Pancreas (tissue), 10 donors: ENCODE measurements at regions not wholly inside any gene's neighbourhood (a gene's known extent, or its start where the extent isn't known, plus 50 kb on each side); places are given as distances from the start of the nearest gene placed in this dataset.
"Not testable (repeated sequence)": the region's sequence is repeated elsewhere in the genome, so short reads cannot be mapped to it uniquely, and the experiment has no call there.

Source experiments
- ATAC-seq, 4 donors: fragments of 200-7000 bp; cut with Tn5 transposase; one replicate each; pipeline versions ENCODE4 v1.8.0 to v1.9.1; 2020; ENCODE audit warnings: mild to moderate bottlenecking in 4 of 4, moderate library complexity in 4 of 4
- DNase-seq, 6 donors: peaks; one replicate each; pipeline ENCODE4 v3.0.0-alpha.2; 2020
- FAIRE-seq: peaks from 2 replicates; lab custom pipeline; 2012; peaks lifted over from hg19 to GRCh38; lab: Jason Lieb, UNC
- H3K27ac ChIP-seq, 4 donors: fragments of 200-600 bp; sonication (generic); 1 replicate in 3 of 4; 2 replicates in 1 of 4; pipeline versions ENCODE4 v1.5.0 to v1.8.0; 2020
- H3K27me3 ChIP-seq, 4 donors: fragments of 200-600 bp; one replicate each; pipeline ENCODE4 v1.8.0; 2021
- H3K36me3 ChIP-seq, 3 donors: fragments of 200-600 bp; sonication (generic) in 1 of 3; one replicate each; pipeline versions ENCODE4 v1.5.0 to v1.8.0; 2020 to 2021
- H3K4me1 ChIP-seq, 3 donors: fragments of 200-600 bp; one replicate each; pipeline ENCODE4 v1.8.0; 2021
- H3K4me3 ChIP-seq, 4 donors: fragments of 200-600 bp; sonication (generic) in 2 of 4; one replicate each; pipeline versions ENCODE4 v1.5.0 to v1.8.0; 2020 to 2021
- H3K9me3 ChIP-seq, 4 donors: fragments of 200-600 bp; one replicate each; pipeline ENCODE4 v1.8.0; 2021
- CTCF ChIP-seq, 4 donors: fragments of 200-600 bp; sonication (generic) in 3 of 4; IDR thresholded peaks; one replicate each; pipeline versions ENCODE4 v1.5.0 to v1.8.0; 2021; ENCODE audit warnings: antibody characterized with exemption in 4 of 4
- WGBS, 2 donors: extraction: QIAGEN DNeasy Blood & Tissue Kit; methylation state at CpG; one replicate each; pipeline ENCODE4 v1.1.7; 2013; 5-methylcytosine and 5-hydroxymethylcytosine counted together
- intact Hi-C, 3 donors: fragments of 100-400 bp; cut with DNase I; formaldehyde crosslinking; loops; one replicate each; pipeline versions ENCODE4 v1.11.1 to v1.14.2; 2022
- donor health status: healthy with polysubstance abuse.
- donor health status: DM: no; HTN: no; CAD: no; lungs with moderate emphysema.
- donor health status: DM: no; HTN: no; CAD: no.
- donor health status: control.
- donor health status: control.
- donor health status: Bipolar disorder and iron deficiency.
- donor health status: DM: yes; HTN: yes; CAD: no.
- donor health status: DM: no; HTN: no; CAD: no.
- donor health status: DM: no; HTN: no; CAD: no.
- donor health status: DM: yes; HTN: yes; CAD: no.

GRCh38 chr4:60721685-60722084, 478.4 kb upstream of the ADGRL3 start:
- intact Hi-C loops: no loop called here
- DNase-seq (no peak), FAIRE-seq (no peak), ATAC-seq (no peak)
- H3K27me3 ChIP-seq: no peaks in the 10 kb centered on the region
- no peaks in the 10 kb centered on the region for H3K36me3 ChIP-seq
- no peaks in the 10 kb centered on the region for H3K9me3 ChIP-seq
- H3K27ac ChIP-seq: no peak overlapping the region
- no peaks in the 10 kb centered on the region for H3K4me1 ChIP-seq
- WGBS, 2 donors: 12 to 14% methylated on average over 1 of the region's 1 CpG
- TF ChIP-seq CTCF (IDR thresholded peaks at IDR 0.05): no peak
- no peak overlapping the region for H3K4me3 ChIP-seq

- Histone ChIP-seq H3K27me3 (no peaks in the 10 kb centered on the region), H3K9me3 (no peaks in the 10 kb centered on the region), H3K36me3 (no peaks in the 10 kb centered on the region), H3K4me1 (no peaks in the 10 kb centered on the region), H3K27ac (no peak overlapping the region), H3K4me3 (no peak overlapping the region)
- ATAC-seq (no peak), DNase-seq (no peak), FAIRE-seq (no peak)
- 55 to 67% methylated on average over 3 of the region's 3 CpGs for WGBS, 2 donors
- intact Hi-C loops: no loop called here
- no peak for TF ChIP-seq CTCF (IDR thresholded peaks at IDR 0.05)
Observed at GRCh38 chr4:60723796-60724195, 476.3 kb upstream of the ADGRL3 start.

GRCh38 chr4:60724623-60725022, 475.5 kb upstream of the ADGRL3 start:
- no peak for FAIRE-seq
- Histone ChIP-seq H3K27me3 (no peaks in the 10 kb centered on the region), H3K4me1 (no peaks in the 10 kb centered on the region), H3K27ac (no peak overlapping the region), H3K4me3 (no peak overlapping the region), H3K9me3 (no peaks in the 10 kb centered on the region), H3K36me3 (no peaks in the 10 kb centered on the region)
- TF ChIP-seq CTCF (IDR thresholded peaks at IDR 0.05): no peak
- ATAC-seq: no peak
- 38 to 64% methylated on average over 3 of the region's 3 CpGs for WGBS, 2 donors
- no peak for DNase-seq
- intact Hi-C loops: no loop called here

- ATAC-seq: no peak
- H3K36me3 ChIP-seq: no peaks in the 10 kb centered on the region
- no peaks in the 10 kb centered on the region for H3K9me3 ChIP-seq
- no peak overlapping the region for H3K27ac ChIP-seq
- intact Hi-C loops: no loop called here
- no peak for DNase-seq
- TF ChIP-seq CTCF (IDR thresholded peaks at IDR 0.05): no peak
- no peak for FAIRE-seq
- no peak overlapping the region for H3K4me3 ChIP-seq
- no peaks in the 10 kb centered on the region for H3K27me3 ChIP-seq
- no peaks in the 10 kb centered on the region for H3K4me1 ChIP-seq
Observed at GRCh38 chr4:60726779-60727178, 473.3 kb upstream of the ADGRL3 start.

GRCh38 chr4:60729194-60729593, 470.9 kb upstream of the ADGRL3 start:
- no peak for DNase-seq
- Histone ChIP-seq H3K4me3 (no peak overlapping the region), H3K27me3 (no peaks in the 10 kb centered on the region), H3K36me3 (no peaks in the 10 kb centered on the region), H3K9me3 (no peaks in the 10 kb centered on the region), H3K27ac (no peak overlapping the region), H3K4me1 (no peaks in the 10 kb centered on the region)
- TF ChIP-seq CTCF (IDR thresholded peaks at IDR 0.05): no peak
- ATAC-seq: no peak
- intact Hi-C loops: no loop called here
- FAIRE-seq: no peak

- H3K36me3 ChIP-seq, ATAC-seq, H3K27me3 ChIP-seq, H3K4me3 ChIP-seq, DNase-seq, intact Hi-C loops, H3K4me1 ChIP-seq, H3K27ac ChIP-seq, H3K9me3 ChIP-seq, FAIRE-seq: not testable (repeated sequence)
- WGBS, 2 donors: 50% methylated on average over 3 of the region's 3 CpGs
Observed at GRCh38 chr4:60729764-60730163, 470.4 kb upstream of the ADGRL3 start.
